ENCODE measurements at regions not wholly inside any gene's neighbourhood (a gene's known extent, or its start where the extent isn't known, plus 50 kb on each side); places are given as distances from the start of the nearest gene placed in this dataset.

- no peak for DNase-seq (ENCODE audit: low spot score)
These were observed 50.1 kb upstream of the SALL3 start for GRCh38 chr18:78929516-78929915.

Data from globus pallidus (tissue), 1 donor.